ENCODE measurements at regions not wholly inside any gene's neighbourhood (a gene's known extent, or its start where the extent isn't known, plus 50 kb on each side); places are given as distances from the start of the nearest gene placed in this dataset.

GRCh38 chr12:90327793-90328743 is 619.4 kb upstream of the ATP2B1 start:
- no peak for DNase-seq (ENCODE audit: low read depth)
- no peak overlapping the region for H3K4me3 ChIP-seq (ENCODE audit: low read depth, low read length)
- TF ChIP-seq CTCF (IDR thresholded peaks at IDR 0.05; ENCODE audit: control insufficient read depth, extremely low read depth, insufficient read depth): no peak

GRCh38 chr12:90323217-90323616 is 614.6 kb upstream of the ATP2B1 start:
- no peak for DNase-seq (ENCODE audit: low read depth)
- H3K4me3 ChIP-seq (ENCODE audit: low read depth, low read length): no peak overlapping the region
- TF ChIP-seq CTCF (IDR thresholded peaks at IDR 0.05; ENCODE audit: control insufficient read depth, extremely low read depth, insufficient read depth): no peak

DNA sequence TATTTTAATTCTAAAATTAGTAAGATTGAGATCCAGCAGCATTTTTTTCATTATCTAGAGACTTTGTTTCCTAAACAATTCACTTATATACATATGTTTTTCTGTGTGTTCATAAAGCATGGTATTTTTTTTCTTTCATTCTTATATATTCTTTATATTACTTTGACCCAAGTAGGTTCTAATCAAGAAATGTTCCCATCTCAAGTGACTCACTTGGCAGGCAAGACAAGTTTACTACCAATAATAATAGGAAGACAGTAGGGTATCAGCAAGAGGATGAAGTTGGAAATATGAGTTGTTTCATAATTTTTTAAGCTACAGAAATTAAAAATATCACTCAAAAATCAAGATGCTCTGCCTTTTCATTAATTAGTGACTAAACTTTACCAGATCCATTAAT is 613.4 kb upstream of the ATP2B1 start:
- no peak for TF ChIP-seq CTCF (IDR thresholded peaks at IDR 0.05; ENCODE audit: control insufficient read depth, extremely low read depth, insufficient read depth)

DNA sequence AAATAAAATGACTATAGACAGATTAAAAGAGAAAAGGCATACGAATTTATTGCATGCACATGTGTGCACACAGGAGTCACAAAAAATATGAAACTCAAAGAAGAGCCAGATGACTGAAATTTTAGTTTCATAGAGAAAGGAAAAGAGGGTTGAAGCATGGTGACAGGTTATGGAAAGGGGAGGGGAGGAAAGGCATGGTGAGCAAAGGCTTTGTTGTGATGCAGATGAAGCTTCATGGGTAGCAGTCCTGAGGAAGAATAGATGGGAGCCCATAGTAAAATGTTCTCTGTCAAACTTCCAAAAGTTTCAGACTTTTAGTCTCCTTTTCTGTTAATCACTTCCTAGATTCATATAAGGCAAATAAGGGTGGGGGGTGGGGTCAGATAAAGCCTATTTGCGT is 612.7 kb upstream of the ATP2B1 start:
- H3K4me3 ChIP-seq (ENCODE audit: low read depth, low read length): no peak overlapping the region
- no peak for TF ChIP-seq CTCF (IDR thresholded peaks at IDR 0.05; ENCODE audit: control insufficient read depth, extremely low read depth, insufficient read depth)
- no peak for DNase-seq (ENCODE audit: low read depth)

More for the DNA sequence above, 613.4 kb upstream of the ATP2B1 start:
- no peak overlapping the region for H3K4me3 ChIP-seq (ENCODE audit: low read depth, low read length)
- DNase-seq (ENCODE audit: low read depth): no peak

DNA sequence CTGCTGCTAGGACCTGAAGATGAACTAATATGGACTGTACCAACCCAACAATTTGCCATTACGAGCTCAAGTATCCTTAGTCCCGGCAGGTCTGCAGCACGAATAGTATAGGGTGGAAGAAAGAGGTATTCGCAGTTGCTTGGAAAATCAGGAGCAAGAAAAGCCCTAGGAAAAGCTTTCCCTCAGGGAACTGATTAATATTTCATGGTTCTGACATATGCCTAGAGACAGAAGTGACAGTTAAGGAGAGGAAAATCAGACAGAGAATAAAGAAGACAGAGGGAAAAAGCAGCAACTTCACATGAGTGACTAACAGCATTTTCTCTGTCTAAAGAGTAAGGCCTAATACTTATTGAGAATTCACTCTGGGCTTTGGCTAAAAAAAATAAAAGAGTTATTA is 602.9 kb upstream of the ATP2B1 start:
- TF ChIP-seq CTCF (IDR thresholded peaks at IDR 0.05; ENCODE audit: control insufficient read depth, extremely low read depth, insufficient read depth): no peak
- H3K4me3 ChIP-seq (ENCODE audit: low read depth, low read length): no peak overlapping the region
- no peak for DNase-seq (ENCODE audit: low read depth)

DNA sequence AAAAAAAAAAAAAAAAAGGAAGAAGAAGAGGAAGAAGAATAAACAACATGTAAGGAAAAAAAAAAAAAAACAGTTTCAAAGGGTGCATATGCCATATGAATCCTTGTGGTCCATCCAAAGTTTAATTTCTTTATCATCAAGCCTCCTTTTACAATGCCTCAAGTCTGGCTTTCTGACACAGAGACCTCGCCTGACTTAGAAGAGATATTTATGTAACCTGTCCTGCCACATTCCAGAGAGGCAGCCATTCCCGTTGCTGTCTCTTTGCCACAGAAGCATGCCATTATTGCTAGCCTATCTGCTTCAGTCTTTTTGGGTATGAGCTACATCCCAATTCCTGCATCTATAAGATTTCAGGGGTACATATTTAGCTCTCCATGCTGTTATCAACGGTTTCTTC is 596.7 kb upstream of the ATP2B1 start:
- H3K4me3 ChIP-seq (ENCODE audit: low read depth, low read length): no peak overlapping the region
- DNase-seq (ENCODE audit: low read depth): peak; percentile 45
- no peak for TF ChIP-seq CTCF (IDR thresholded peaks at IDR 0.05; ENCODE audit: control insufficient read depth, extremely low read depth, insufficient read depth)

Measured in LNCaP clone FGC (cell line).